Fibroblast of skin of left biceps (primary cell): ENCODE measurements at regions not wholly inside any gene's neighbourhood (a gene's known extent, or its start where the extent isn't known, plus 50 kb on each side); places are given as distances from the start of the nearest gene placed in this dataset.

Experiments used
- DNase-seq, 2 experiments: peaks; one replicate each; pipeline ENCODE4 v3.0.0-alpha.2; 2013; ENCODE audit warnings: low read depth in 2 of 2

- DNase-seq, result no peak
Measured at GRCh38 chr5:2187687-2188086, 305.0 kb upstream of the IRX4 start.

DNA sequence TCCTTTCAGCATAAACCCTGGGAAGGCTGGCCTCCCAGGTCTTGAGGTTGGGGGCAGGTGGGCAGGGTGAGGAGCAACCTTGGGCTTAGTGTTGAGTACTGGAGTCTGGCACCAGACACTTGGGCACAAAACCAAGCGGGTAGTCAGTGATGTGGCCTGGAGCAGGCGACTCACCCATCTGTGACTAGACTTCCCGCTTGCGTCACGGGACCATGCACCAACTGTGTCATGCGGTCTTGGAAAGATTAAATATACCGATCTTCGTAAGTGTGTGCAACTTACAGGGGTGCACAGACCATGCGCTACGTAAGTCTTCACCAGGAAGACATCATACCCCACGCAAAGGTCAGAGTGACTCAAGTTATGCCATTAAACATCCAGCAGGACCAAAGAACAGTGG, 304.4 kb upstream of the IRX4 start:
- no peak for DNase-seq

DNA sequence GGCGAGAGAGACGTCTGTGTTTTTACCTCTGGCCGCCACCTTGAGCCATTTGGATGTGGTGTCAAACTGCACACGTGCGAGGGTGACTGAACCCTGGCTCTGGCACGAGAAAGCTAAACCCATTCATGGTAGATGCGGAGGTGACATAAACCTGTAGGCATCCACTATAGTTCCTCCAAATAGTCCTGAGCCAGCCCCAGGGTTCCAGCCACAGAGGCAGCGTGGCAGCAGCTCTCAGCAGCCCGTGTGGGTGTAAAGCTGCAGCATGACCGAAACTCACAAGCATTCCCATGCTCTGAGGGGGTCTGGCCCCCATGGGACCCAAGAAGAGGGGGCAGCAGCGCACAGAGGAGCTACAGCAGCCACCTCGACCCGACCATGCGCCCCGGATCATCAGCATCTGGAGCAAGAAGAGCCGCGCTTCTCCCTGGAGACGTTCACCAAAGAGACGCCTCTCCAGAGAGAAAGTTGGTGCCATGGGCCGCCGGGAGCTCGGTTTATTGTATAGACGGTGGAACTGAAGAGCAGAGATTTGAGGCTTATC, 303.8 kb upstream of the IRX4 start:
- no peak for DNase-seq

GRCh38 chr5:2185646-2186471, 303.1 kb upstream of the IRX4 start:
- DNase-seq, result no peak

DNA sequence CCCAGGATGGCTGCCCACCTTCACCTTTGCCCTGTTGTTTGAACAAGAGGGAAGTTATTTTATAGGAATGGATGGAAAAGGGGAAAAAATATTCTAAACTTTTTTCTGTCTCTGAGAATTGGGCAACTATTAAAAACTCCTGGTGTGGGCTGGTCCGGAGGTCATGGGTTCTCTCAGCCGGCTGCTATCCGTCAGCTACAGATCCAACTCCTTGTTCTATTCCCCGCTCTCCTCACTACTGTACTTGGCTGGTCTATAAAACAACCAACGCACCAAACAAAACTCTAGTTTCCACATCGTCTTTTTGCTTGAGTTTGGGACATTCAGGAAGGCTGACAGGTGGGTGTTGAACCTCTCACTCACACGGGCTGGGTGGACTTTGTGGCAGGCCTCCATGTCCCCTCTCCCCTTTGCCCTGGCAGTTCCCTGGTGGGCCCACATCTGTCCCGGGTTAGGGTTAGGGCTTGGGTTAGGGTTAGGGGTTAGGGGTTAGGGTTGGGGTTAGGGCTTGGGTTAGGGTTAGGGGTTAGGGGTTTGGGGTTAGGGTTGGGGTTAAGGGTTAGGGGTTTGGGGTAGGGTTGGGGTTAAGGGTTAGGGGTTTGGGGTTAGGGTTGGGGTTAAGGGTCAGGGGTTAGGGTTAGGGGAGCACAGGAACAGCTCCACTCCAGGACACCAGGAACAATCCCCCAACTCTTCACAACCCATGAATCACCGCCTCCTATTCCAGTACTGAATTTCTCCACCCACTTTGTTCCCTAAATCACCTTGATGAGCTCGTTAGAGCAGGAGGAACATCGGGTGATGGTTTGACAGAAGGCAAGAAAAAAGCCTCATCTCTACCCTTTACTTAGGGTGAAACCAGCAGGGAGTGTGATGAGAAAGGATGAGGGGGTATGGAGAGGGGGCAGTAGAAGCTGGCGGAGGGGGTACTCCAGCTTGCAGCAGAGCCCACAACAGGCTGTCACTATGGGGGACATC, 302.1 kb upstream of the IRX4 start:
- DNase-seq, result no peak

DNA sequence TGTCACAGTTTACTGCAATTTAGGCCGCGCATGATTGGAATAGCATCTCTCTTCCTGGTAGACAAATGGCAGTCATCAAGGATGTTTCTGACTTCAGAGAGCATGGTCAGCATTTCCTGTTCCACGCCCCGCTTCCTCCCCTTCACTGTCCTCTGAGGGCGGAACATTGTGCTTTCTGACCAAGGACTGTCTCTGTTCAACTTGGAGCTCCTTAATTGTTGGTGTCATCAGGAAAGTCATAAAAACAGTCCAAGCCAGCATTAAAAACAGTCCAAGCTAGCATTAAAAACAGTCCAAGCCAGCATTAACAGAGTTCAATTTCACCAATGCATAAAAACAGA, 301.3 kb upstream of the IRX4 start:
- no peak for DNase-seq

GRCh38 chr5:2183154-2184025, 300.7 kb upstream of the IRX4 start:
- no peak for DNase-seq

DNA sequence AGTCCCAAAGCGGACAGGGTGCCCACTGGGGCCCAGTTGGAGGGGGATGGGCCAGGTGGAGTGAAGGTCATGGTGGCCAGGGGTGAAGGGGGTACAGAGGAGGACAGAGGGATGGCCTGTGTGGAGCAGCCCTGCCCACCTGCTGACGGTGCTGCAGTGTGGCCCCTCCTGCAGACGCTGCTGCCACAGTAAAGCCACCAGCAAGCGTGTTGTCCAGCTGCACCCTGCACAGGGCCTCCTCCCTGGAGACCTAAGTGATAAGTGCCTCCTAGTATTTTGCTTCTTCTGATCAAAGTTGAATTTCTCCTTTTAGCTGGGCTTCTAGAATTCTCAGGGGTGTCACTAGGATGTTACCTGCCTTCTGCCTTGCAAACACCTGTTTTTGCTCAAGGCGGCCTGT, 299.3 kb upstream of the IRX4 start:
- no peak for DNase-seq

DNA sequence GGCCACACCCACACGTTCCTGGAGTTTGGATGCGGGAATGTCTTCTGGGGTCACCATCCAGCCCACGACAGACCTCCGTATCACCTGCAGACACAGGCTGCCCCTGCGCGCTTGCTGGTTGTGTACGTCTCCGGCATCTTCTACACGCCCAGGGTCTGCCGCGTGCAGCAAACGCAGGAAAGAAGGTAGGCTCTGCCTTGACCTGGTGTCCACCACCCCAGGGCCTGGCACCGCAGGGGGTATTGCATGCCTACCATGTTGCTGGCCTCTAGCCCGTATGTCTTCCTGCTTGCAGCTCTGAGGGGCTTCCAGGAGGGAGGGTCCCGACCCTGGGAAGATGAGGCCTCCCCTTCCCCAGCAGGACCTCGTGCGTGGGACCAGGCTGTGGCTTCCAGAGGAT, 298.8 kb upstream of the IRX4 start:
- no peak for DNase-seq

GRCh38 chr5:2181149-2181548, 298.4 kb upstream of the IRX4 start:
- DNase-seq, result no peak

DNA sequence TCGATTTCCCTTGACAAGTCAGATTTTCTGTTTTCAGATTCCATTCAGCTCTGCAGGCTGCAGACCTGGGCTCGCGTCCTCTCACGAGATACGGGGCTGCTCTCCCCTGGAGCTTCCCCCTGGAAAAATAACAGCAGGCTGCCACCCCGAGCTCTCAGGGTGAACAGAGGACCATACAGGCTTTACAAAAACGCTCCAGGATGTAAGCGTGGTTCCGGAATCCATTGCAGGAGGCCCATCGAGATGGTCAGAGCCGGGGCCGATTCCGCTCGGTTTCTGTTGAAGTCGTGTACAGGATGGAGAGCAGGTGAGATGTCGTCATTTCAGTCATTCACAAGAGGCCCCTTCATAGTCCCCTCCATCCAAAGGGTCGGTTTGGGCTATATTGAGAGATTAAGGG, 297.7 kb upstream of the IRX4 start:
- DNase-seq, result no peak

DNA sequence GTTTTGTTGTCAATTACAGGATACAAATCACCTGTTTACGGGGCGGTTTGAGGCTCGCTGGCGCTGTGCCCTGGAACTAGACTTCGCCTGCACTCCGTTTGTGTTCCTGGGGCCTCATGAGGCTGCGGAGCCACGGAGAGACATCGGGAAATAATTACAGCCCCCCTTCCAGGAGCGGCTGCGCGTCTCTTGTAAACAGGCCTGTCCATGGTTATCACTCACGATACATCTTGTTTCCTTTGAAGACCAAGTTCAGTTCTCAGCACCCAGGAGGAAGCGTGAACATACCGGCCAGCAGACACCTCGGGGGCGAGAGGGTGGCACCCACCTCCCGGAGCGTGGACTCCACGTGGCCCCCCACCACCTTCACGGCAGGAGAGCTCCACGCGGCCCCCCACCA, 297.1 kb upstream of the IRX4 start:
- DNase-seq, result no peak

GRCh38 chr5:2178528-2178927, 295.8 kb upstream of the IRX4 start:
- no peak for DNase-seq

GRCh38 chr5:2178071-2178477, 295.3 kb upstream of the IRX4 start:
- no peak for DNase-seq

DNA sequence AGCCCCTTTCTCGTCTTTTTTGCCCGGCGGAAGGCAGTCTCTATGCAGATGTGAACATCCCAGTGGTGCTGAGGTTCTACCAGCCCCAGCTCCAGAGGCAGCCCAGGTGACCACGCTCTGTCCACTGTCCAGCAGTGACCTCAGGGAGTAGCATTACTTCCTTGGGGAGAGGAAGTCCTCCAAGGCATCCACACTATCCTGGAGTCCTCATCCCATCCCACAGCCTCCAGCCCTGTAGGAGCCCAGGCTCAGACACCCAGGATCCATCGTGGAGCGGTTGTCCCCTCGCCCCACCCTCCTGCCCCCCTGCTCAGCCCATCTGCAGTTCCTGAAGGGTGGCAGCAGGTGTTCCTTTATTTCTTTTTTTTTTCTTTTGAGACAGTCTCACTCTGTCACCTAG, 294.5 kb upstream of the IRX4 start:
- DNase-seq, result no peak

DNA sequence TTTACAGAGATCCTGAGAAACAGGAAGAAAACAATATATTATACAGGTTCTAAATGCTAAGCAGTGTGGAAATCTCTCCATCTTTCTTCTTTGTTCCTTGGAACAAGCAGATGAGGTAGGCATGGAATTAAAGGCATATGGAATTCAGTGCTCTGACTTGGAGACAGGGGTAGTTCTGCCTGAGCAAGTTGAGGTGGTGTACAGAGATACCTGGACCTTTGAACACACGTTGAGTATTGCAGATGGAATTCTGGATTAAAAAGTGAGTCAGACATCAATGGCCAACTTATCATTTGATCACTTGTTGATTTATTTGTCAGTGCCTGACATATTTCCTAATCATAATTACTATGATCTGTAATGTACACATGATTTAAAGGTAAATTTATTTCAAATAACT, 293.9 kb upstream of the IRX4 start:
- DNase-seq, result no peak

DNA sequence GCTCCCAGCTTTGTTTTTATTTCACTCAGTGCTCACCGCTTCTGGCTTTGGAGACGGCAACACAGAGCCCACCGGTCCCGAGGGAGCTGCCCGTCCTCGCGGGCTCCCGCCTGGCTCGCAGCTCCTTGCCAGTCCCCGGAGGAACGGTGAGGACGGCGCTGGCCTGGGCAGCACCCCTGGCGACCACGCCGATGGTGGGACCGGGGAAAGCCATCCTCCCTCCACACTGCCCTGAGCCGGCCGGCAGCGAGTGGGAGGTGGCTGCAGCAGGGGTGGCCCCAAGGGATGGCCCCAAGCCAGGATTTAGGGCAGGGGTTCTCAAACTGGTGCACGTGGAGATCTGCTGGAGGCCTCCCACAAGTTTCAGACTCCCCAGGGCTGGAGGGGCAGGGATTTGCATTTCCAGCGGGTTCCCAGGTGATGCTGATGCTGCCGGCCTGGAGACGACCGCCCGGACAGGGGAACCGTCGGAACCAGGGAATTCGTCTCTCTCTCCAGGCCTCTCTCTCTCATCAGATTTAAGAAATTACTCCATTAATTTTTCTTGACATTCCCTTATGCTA, 293.2 kb upstream of the IRX4 start:
- no peak for DNase-seq

- DNase-seq, result no peak
Measured at GRCh38 chr5:2175041-2175440, 292.3 kb upstream of the IRX4 start.

GRCh38 chr5:2174538-2174937, 291.8 kb upstream of the IRX4 start:
- DNase-seq, result no peak

GRCh38 chr5:2173151-2173834, 290.6 kb upstream of the IRX4 start:
- no peak for DNase-seq

DNA sequence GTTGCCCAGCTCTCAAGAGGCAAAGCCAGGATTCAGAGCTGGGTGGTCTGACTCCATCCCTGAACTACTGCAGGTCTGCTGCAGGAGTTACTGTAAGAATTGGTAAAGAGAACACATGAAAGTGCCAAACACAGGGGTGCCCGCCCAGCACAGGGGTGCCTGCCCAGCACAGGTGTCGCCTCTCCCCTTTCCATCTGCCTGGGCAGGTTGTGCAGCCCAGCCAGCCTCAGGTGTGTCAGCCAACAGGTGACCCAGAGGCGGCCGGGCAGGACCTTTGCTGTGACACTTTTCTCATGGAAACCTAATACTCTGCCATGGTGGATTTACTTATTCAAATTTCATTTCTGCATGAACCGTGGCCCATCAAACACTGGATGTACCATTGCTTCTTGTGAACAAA, 289.7 kb upstream of the IRX4 start:
- DNase-seq, result no peak
